Naive B cell (primary cell): ENCODE measurements at regions not wholly inside any gene's neighbourhood (a gene's known extent, or its start where the extent isn't known, plus 50 kb on each side); places are given as distances from the start of the nearest gene placed in this dataset.

Experiments used
- ATAC-seq, 2 donors: fragments of 150-1000 bp; cut with Tn5 transposase; 2 replicates each; pipeline ENCODE4 v1.10.0; 2021; ENCODE audit warnings: low read depth in 2 of 2, mild to moderate bottlenecking in 2 of 2, moderate library complexity in 2 of 2
- DNase-seq: peaks from one replicate; pipeline ENCODE4 v3.0.0; 2022
- H3K27ac Mint-ChIP-seq, 6 donors: one replicate each; pipeline ENCODE4 v1.8.0; 2020 to 2022; ENCODE audit warnings: mild to moderate bottlenecking in 6 of 6, mixed read lengths in 6 of 6, moderate library complexity in 5 of 6, inconsistent platforms in 2 of 6
- H3K27me3 Mint-ChIP-seq, 3 donors: one replicate each; pipeline ENCODE4 v1.8.0; 2021 to 2022; ENCODE audit warnings: mixed read lengths in 3 of 3, mild to moderate bottlenecking in 1 of 3
- H3K36me3 Mint-ChIP-seq, 2 donors: one replicate each; pipeline ENCODE4 v1.8.0; 2020 to 2022; ENCODE audit warnings: mixed read lengths in 2 of 2, inconsistent platforms in 1 of 2, mild to moderate bottlenecking in 1 of 2
- H3K4me1 Mint-ChIP-seq, 3 donors: one replicate each; pipeline ENCODE4 v1.8.0; 2020 to 2022; ENCODE audit warnings: mixed read lengths in 3 of 3, inconsistent platforms in 1 of 3, mild to moderate bottlenecking in 1 of 3, moderate library complexity in 1 of 3
- H3K4me3 Mint-ChIP-seq, 8 donors: one replicate each; pipeline ENCODE4 v1.8.0; 2020 to 2022; ENCODE audit warnings: mild to moderate bottlenecking in 8 of 8, mixed read lengths in 8 of 8, moderate library complexity in 8 of 8, inconsistent platforms in 2 of 8
- H3K9me3 Mint-ChIP-seq, 7 donors: one replicate each; pipeline ENCODE4 v1.8.0; 2020 to 2022; ENCODE audit warnings: mixed read lengths in 7 of 7, mild to moderate bottlenecking in 5 of 7, inconsistent platforms in 2 of 7, moderate library complexity in 1 of 7

DNA sequence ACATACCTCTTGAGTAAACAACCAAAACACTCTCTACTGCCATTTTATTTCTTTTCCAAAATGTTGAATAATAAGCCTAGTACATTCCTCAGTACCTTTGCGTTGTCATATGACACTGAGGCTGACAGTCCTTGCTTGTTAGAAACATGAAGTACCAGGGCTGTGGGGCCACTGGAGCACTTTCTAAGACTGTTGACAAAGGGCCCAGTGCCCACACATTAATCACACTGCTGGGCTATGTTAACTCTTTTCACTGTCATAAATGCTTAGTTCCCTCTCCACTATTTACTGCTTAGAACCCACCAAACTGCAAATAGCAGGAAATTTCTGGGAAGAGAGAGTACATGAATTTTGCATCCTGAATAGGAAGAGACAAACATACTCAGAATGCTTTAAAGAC lies 57.1 kb downstream of the FAM47B start:
- peaks cover 0 to 5% (median 2%) of the 10 kb centered on the region in 7 donors for H3K9me3 Mint-ChIP-seq
- DNase-seq (no peak), ATAC-seq (no peak)
- H3K27me3 Mint-ChIP-seq: no peaks in the 10 kb centered on the region
- no peaks in the 10 kb centered on the region for H3K36me3 Mint-ChIP-seq
- no peaks in the 10 kb centered on the region for H3K4me1 Mint-ChIP-seq
- H3K4me3 Mint-ChIP-seq: peak overlapping the region in 1 of 8 donors; percentile 11
- H3K27ac Mint-ChIP-seq: no peak overlapping the region

DNA sequence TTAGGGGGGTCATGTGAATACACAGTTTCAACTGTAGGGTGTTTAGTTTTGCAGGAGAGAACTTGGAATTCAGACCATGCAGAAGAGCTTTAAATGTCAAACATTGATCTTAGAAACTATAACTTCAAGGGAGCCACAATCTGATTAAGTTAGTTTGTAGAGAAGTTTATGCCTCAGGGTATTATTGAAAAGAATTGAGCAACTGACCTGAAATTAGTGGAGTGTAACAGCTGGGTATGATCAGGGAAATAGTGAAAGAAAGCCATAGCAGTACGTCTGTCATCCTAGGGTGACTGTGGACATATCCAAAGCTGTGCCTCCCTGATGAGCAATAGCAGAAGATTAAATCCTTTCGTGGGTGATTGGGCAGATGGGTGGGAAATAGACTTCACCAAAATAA lies 63.8 kb downstream of the FAM47B start:
- H3K27ac Mint-ChIP-seq: no peak overlapping the region
- no peak overlapping the region for H3K4me3 Mint-ChIP-seq
- no peak for DNase-seq
- H3K4me1 Mint-ChIP-seq: no peaks in the 10 kb centered on the region
- ATAC-seq: no peak
- H3K36me3 Mint-ChIP-seq: no peaks in the 10 kb centered on the region
- H3K27me3 Mint-ChIP-seq: no peaks in the 10 kb centered on the region
- peaks cover 0 to 27% (median 8%) of the 10 kb centered on the region in 7 donors for H3K9me3 Mint-ChIP-seq

DNA sequence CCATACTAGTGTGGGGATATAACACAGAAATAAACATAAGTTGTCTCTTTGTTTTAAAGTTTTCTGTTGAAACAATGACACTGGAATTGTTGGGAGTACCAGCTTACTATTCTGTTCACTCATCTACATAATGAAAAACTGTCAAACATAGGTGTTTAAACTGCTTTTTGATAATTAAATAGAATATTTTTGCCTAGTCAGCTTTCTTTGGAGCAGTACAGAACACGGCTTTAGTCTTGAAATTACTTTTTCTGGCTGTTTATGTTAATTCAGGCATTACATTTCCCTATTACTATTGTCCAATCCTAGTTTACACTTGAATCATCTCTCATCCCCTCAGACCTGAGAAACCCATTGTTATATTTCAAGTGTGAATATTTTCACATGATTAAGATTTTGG lies 73.0 kb downstream of the FAM47B start:
- no peaks in the 10 kb centered on the region for H3K27me3 Mint-ChIP-seq
- DNase-seq (no peak), ATAC-seq (no peak)
- no peaks in the 10 kb centered on the region for H3K4me1 Mint-ChIP-seq
- no peak overlapping the region for H3K27ac Mint-ChIP-seq
- no peak overlapping the region for H3K4me3 Mint-ChIP-seq
- peaks cover 2 to 37% (median 12%) of the 10 kb centered on the region in 7 donors for H3K9me3 Mint-ChIP-seq
- no peaks in the 10 kb centered on the region for H3K36me3 Mint-ChIP-seq

DNA sequence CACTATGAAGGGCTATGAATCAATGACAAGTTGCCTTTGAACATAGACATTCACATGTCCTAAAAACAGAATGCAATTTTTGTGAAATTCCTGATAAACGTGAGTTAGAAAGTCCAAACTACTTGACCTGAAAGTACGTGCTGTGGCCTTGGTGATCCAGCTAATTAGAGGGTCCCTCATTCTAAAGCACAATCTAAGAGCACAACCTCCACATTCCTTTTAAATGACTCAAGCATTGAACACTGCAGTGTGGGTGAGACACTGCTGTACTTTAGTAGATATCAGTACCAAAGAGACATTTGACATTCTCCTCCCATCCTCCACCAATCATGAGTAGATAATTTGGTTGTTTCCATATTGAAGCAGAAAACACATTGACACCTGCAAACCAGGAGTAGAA lies 73.5 kb downstream of the FAM47B start:
- H3K4me1 Mint-ChIP-seq: no peaks in the 10 kb centered on the region
- no peaks in the 10 kb centered on the region for H3K36me3 Mint-ChIP-seq
- no peak for DNase-seq
- H3K4me3 Mint-ChIP-seq: no peak overlapping the region
- no peaks in the 10 kb centered on the region for H3K27me3 Mint-ChIP-seq
- H3K27ac Mint-ChIP-seq: no peak overlapping the region
- ATAC-seq: no peak
- H3K9me3 Mint-ChIP-seq: peaks cover 2 to 37% (median 12%) of the 10 kb centered on the region in 7 donors

DNA sequence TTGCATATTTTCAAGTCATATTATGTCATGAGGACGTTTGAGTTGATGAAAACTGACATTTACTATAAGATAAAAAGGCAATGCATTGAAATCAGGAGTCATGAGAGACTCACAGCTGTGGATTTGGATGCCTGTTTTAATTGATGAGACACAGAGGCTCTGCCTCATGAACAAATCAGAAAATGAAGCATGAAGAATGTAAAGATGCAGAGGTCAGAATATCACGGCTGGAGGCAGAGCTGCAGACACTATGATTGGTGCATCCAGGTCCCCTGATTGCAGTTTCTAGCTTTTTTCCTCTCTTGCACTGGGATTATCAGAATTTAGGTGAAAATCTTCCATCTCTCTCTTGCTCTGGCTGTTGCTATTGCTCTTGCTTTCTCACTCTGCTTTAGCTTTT lies 74.7 kb downstream of the FAM47B start:
- no peak overlapping the region for H3K27ac Mint-ChIP-seq

DNA sequence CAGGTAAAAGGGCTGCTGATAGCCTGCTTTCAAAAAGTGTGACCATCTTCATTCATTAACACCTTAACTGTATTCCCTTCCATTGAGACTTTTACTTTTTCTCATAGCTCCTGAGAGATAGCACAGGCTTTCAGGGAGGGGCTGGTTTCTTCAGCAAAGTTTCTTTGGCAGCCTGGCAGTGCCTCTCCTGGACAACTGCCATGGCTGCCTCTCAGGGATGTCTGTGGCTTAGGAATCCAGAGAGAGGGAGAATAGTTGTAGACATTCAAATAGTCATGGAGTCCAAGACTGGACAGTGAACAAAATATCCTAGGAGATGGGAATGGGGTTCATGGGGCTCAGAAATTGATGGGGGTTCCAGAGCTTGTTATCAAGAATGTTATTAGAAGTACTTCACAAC lies 81.1 kb downstream of the FAM47B start:
- Mint-ChIP-seq H3K27ac (no peak overlapping the region), H3K36me3 (no peaks in the 10 kb centered on the region), H3K4me3 (no peak overlapping the region), H3K9me3 (peaks cover 0 to 15% (median 8%) of the 10 kb centered on the region in 7 donors), H3K27me3 (no peaks in the 10 kb centered on the region), H3K4me1 (no peaks in the 10 kb centered on the region)
- ATAC-seq: no peak
- no peak for DNase-seq

More for the DNA sequence above, 74.7 kb downstream of the FAM47B start:
- H3K9me3 Mint-ChIP-seq: peaks cover 3 to 35% (median 10%) of the 10 kb centered on the region in 7 donors
- ATAC-seq (no peak), DNase-seq (no peak)
- no peaks in the 10 kb centered on the region for H3K4me1 Mint-ChIP-seq
- H3K36me3 Mint-ChIP-seq: no peaks in the 10 kb centered on the region
- no peak overlapping the region for H3K4me3 Mint-ChIP-seq
- H3K27me3 Mint-ChIP-seq: no peaks in the 10 kb centered on the region

DNA sequence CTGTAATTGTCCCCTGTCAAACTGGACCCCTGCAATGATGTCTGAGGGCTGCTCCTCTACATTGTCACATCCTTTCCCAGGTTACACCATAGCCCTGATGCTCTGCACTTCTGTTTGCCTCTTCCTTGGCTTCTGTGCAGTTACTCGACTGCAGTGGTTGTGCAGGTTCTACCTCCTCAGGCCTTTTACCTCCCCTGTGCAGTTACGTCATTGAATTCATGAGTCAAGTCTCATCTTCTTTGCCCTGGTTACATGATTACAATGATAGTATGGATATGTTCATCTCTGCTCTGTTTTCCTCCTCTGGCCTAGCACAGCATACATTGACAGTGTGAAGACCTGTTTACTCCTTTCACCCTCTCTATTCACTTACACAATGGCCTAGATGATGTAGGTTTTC lies 83.2 kb downstream of the FAM47B start:
- H3K9me3 Mint-ChIP-seq: peaks cover 0 to 15% (median 7%) of the 10 kb centered on the region in 7 donors
- ATAC-seq: no peak

DNA sequence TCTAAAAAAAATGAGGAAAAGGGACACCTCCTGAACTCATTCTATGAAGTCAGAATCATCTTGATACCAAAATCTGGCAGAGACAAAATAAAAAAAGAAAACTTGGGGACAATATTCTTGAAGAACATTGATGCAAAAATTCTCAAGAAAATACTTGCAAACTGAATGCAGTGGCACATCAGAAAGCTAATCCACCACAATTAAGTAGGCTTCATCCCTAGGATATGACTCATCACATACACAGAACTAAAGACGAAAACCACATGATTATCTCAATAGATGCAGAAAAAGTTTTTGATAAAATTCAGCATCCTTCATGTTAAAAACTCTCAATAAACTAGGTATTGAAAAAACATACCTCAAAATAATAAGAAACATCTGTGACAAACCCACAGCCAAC lies 98.3 kb downstream of the FAM47B start:
- no peaks in the 10 kb centered on the region for H3K36me3 Mint-ChIP-seq
- H3K27ac Mint-ChIP-seq: no peak overlapping the region
- no peak overlapping the region for H3K4me3 Mint-ChIP-seq

More for the DNA sequence above, 83.2 kb downstream of the FAM47B start:
- Mint-ChIP-seq H3K4me1 (no peaks in the 10 kb centered on the region), H3K4me3 (no peak overlapping the region), H3K36me3 (no peaks in the 10 kb centered on the region), H3K27ac (no peak overlapping the region), H3K27me3 (no peaks in the 10 kb centered on the region)
- no peak for DNase-seq

DNA sequence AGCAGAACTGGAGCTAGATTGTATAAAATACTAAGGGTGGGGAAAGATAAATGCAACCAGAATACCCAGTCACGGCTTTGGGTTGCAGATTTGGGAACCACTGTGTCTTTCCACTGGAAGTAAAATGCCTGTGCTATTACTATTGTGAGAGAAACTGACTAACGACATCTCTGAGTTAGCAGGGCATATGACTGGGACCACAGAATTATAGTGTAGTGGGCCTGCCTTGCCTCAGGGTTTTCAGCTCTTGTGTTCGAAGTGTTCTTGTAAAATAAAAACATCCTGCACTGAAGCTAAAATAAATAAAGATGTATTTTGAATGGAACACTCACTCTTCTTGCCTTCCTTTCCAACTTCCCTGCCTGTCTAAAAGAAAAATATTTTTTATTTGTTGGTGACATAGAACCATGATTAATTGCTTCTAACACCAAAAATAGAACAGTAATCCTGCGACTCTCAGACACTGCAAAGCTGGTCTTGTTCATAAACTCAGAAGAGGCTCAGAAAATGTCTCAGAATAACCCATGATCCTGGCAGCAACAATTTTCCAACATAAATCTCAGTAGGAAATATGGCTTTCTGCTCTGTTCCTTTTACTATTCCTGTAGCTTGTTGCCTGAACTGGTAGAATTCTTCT lies 104.2 kb downstream of the FAM47B start:
- H3K27me3 Mint-ChIP-seq: no peaks in the 10 kb centered on the region
- no peaks in the 10 kb centered on the region for H3K4me1 Mint-ChIP-seq
- DNase-seq (no peak), ATAC-seq (no peak)
- H3K27ac Mint-ChIP-seq: no peak overlapping the region
- H3K9me3 Mint-ChIP-seq: peaks cover 0 to 3% (median 0%) of the 10 kb centered on the region in 7 donors
- no peaks in the 10 kb centered on the region for H3K36me3 Mint-ChIP-seq
- H3K4me3 Mint-ChIP-seq: no peak overlapping the region

More for the DNA sequence above, 98.3 kb downstream of the FAM47B start:
- Mint-ChIP-seq H3K9me3 (peaks cover 5 to 29% (median 10%) of the 10 kb centered on the region in 7 donors), H3K27me3 (no peaks in the 10 kb centered on the region), H3K4me1 (no peaks in the 10 kb centered on the region)
- DNase-seq (no peak), ATAC-seq (no peak)

DNA sequence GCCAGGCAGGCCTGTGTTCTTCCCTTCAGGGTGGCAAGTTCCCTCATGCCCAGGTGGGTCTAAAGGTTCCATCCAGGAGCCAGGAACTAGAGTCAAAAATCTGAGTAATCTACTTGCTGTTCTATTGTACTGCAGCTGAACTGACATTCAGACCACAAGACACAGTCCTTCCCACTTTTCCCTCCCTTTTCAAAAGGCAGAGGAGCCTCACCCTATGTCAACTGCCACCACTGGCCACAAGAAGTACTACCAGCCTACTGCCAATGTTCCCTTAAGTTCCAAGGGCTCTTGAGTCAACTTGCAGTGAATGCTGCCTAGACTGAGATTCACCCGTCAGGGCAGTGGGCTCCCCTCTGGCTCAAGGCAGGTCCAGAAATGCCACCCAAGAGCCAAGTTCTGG lies 133.5 kb downstream of the FAM47B start:
- Mint-ChIP-seq H3K36me3 (no peaks in the 10 kb centered on the region), H3K27me3 (no peaks in the 10 kb centered on the region), H3K4me1 (no peaks in the 10 kb centered on the region), H3K9me3 (peaks cover 0 to 20% (median 7%) of the 10 kb centered on the region in 7 donors), H3K27ac (no peak overlapping the region), H3K4me3 (no peak overlapping the region)
- no peak for DNase-seq
- no peak for ATAC-seq

DNA sequence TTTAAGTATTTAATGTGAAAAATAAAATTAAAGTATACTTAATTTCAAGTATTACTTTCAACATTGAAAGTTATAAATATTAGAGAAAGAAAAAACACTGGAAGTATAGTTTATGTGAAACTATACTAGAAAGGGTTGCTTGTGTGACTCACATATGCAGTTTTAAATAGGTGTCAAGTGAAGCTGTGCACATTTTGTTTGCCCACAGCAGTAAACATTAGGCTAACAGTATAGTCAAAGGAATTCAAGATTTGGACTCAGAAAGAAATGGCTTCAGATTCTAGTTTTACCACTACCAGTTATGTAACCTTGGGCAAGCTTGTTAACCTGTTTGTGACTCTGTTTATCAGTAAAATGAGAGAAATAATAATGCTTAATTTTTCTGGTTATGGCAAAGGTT lies 148.2 kb downstream of the FAM47B start:
- Mint-ChIP-seq H3K9me3 (peaks cover 0 to 16% (median 0%) of the 10 kb centered on the region in 7 donors), H3K27ac (no peak overlapping the region)
- DNase-seq: no peak

DNA sequence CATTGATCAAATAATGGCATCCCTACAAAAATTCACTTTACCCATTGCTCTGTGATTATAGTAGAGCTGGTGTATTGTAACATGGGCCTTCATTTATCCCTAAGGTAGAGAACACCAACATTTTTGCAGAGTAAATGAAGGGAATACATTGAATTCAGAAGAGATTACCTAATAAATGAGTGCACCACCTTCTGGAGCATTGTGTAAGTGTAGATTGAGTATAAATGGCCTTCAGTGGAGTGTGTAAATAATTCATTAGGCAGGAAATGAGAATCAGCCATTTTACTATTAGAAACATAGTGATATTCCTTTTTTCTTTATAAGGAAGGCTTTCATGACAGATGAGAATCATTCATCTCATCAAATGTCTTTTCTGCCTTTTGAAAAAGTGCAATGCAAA lies 155.8 kb downstream of the FAM47B start:
- no peaks in the 10 kb centered on the region for H3K36me3 Mint-ChIP-seq
- no peaks in the 10 kb centered on the region for H3K27me3 Mint-ChIP-seq
- H3K9me3 Mint-ChIP-seq: peaks cover 0 to 14% (median 0%) of the 10 kb centered on the region in 7 donors
- no peak overlapping the region for H3K27ac Mint-ChIP-seq
- no peak for ATAC-seq
- no peaks in the 10 kb centered on the region for H3K4me1 Mint-ChIP-seq
- H3K4me3 Mint-ChIP-seq: no peak overlapping the region
- no peak for DNase-seq

More for the DNA sequence above, 148.2 kb downstream of the FAM47B start:
- no peaks in the 10 kb centered on the region for H3K4me1 Mint-ChIP-seq
- no peaks in the 10 kb centered on the region for H3K27me3 Mint-ChIP-seq
- ATAC-seq: no peak
- H3K4me3 Mint-ChIP-seq: no peak overlapping the region
- H3K36me3 Mint-ChIP-seq: no peaks in the 10 kb centered on the region

DNA sequence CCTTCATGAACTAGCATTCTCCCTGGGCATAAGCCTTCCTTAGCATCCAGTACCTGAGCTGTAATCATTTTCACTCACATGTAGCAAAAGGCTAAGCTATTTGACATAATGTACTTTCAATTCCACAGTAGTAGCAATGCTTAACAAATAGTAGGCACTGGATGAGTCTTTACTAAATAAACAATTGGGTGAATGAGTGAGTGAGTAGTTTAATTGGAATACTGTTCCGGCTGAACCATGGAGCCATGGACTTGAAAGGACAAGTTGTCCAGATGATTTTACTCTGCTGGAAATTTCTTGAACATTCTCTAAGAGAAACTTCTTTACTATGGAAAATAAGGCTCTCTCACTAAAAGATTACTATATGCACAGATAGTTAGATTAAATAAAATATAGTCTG lies 159.3 kb downstream of the FAM47B start:
- Mint-ChIP-seq H3K36me3 (no peaks in the 10 kb centered on the region), H3K9me3 (peaks cover 0 to 24% (median 0%) of the 10 kb centered on the region in 7 donors), H3K4me3 (no peak overlapping the region), H3K4me1 (no peaks in the 10 kb centered on the region), H3K27ac (no peak overlapping the region), H3K27me3 (no peaks in the 10 kb centered on the region)
- ATAC-seq (no peak), DNase-seq (no peak)

DNA sequence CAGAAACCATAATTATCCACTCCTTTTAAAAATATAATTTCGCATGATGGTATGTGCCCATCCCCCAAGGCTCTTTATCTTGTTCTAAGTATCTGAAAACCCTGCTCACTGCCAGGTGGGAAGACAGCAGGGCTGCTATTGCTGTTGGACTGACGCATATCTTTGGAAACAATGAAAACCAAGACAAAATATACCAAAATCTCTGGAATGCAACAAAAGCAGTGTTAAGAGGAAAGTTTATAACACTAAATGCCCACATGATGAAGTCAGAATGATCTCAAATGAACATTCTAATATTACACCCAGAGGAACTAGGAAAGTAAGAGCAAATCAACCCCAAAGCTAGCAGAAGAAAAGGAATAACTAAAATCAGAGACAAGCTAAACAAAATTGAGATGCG lies 162.0 kb downstream of the FAM47B start:
- no peaks in the 10 kb centered on the region for H3K4me1 Mint-ChIP-seq
- ATAC-seq (no peak), DNase-seq (no peak)
- no peaks in the 10 kb centered on the region for H3K27me3 Mint-ChIP-seq
- no peaks in the 10 kb centered on the region for H3K36me3 Mint-ChIP-seq
- H3K27ac Mint-ChIP-seq: no peak overlapping the region
- peaks cover 2 to 27% (median 4%) of the 10 kb centered on the region in 7 donors for H3K9me3 Mint-ChIP-seq
- H3K4me3 Mint-ChIP-seq: no peak overlapping the region

DNA sequence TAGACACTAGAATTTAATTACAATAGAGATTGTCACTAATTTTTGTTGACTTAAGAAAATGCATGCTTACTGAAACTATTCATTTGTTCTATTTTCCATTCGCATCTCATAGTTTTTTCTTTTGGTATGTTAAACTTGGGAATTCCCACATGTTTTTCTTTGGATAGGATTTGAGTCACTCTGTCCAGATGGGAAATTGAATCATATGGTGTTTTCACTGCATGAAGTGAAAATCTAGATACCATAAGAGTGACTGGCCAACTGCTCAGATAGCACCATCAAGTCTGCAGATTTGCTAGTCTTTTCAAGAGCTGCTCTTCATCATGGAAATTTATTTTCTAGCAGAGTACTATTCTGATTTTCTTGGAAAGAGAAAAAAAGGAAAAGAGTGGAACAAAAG lies 172.6 kb downstream of the FAM47B start:
- Mint-ChIP-seq H3K27ac (no peak overlapping the region), H3K4me3 (no peak overlapping the region), H3K9me3 (peaks cover 6 to 34% (median 15%) of the 10 kb centered on the region in 7 donors), H3K27me3 (no peaks in the 10 kb centered on the region), H3K36me3 (peaks cover 0 to 6% of the 10 kb centered on the region in 2 donors), H3K4me1 (no peaks in the 10 kb centered on the region)
- no peak for ATAC-seq
- no peak for DNase-seq
